MCF 10A (cell line): ENCODE measurements at regions not wholly inside any gene's neighbourhood (a gene's known extent, or its start where the extent isn't known, plus 50 kb on each side); places are given as distances from the start of the nearest gene placed in this dataset.

Source experiments
- BruUV-seq: library from RNA; stranded (reverse); fragments of 400-500 nt; replicated peaks from 2 replicates; lab custom pipeline; 2021; lab: Mats Ljungman, UMichigan
- CTCF ChIA-PET: fragments of 300-600 bp; sonication (Branson Sonifier 250); formaldehyde crosslinking; extraction: SDS; loops from one replicate; lab custom pipeline; 2021; ENCODE audit warnings: antibody characterized with exemption, inconsistent platforms; lab: Yijun Ruan, JAX
- POLR2A ChIA-PET: fragments of 300-600, 350-650 bp; sonication (Branson Sonifier 250); formaldehyde crosslinking; extraction: SDS; loops from one replicate; lab custom pipeline; 2020; ENCODE audit warnings: antibody characterized with exemption, inconsistent platforms; lab: Yijun Ruan, JAX
- DNase-seq: peaks from one replicate; pipeline ENCODE4 v3.0.0-alpha.2; 2018; ENCODE audit not compliant: unreplicated experiment
- H3K27ac Mint-ChIP-seq: one replicate; pipeline ENCODE4 v1.8.0; 2022; ENCODE audit warnings: mild to moderate bottlenecking, low read depth, mixed read lengths; ENCODE audit not compliant: unreplicated experiment
- H3K27me3 Mint-ChIP-seq: one replicate; pipeline ENCODE4 v1.8.0; 2022; ENCODE audit warnings: mixed read lengths; ENCODE audit not compliant: insufficient read depth, unreplicated experiment
- H3K36me3 Mint-ChIP-seq: one replicate; pipeline ENCODE4 v1.8.0; 2022; ENCODE audit warnings: mild to moderate bottlenecking, moderate library complexity, mixed read lengths; ENCODE audit not compliant: insufficient read depth, unreplicated experiment
- H3K4me1 Mint-ChIP-seq: one replicate; pipeline ENCODE4 v1.8.0; 2022; ENCODE audit warnings: mixed read lengths; ENCODE audit not compliant: insufficient read depth, unreplicated experiment
- H3K4me3 Mint-ChIP-seq: one replicate; pipeline ENCODE4 v1.8.0; 2022; ENCODE audit warnings: mild to moderate bottlenecking, moderate library complexity, mixed read lengths; ENCODE audit not compliant: unreplicated experiment
- H3K9me3 Mint-ChIP-seq: one replicate; pipeline ENCODE4 v1.8.0; 2022; ENCODE audit warnings: mixed read lengths; ENCODE audit not compliant: unreplicated experiment
- intact Hi-C: fragments of 100-400 bp; cut with micrococcal nuclease; formaldehyde crosslinking; loops from 2 replicates; pipeline ENCODE4 v1.14.1; 2022
- TF ChIP-seq, protein P1 (sequence below): fragments of 200-600 bp; IDR thresholded peaks from one replicate; pipeline ENCODE4 v1.8.0; 2022; ENCODE audit warnings: antibody characterized with exemption, mild to moderate bottlenecking; ENCODE audit not compliant: unreplicated experiment

DNA sequence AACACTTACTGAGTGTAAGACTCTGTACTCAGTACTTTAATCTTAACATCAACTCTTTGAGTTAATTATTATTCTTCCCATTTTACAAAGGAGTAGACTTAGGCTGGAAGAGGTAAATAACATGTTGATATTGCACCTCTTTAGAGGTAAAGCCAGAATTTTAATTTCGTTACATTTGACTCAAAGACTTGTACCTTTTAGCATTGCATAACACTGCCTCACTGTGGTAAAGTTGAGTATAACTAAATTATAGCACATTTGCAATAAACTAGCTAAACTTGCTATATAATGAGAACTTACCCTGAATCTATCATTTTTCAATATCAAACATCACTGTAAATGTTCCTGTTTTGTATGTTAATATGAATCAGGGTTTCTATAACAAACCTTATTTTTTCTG is 218.5 kb downstream of the PRR32 start:
- peaks cover 12% of the 10 kb centered on the region for H3K9me3 Mint-ChIP-seq
- peak; percentile 33 for DNase-seq
- H3K36me3 Mint-ChIP-seq, result no peaks in the 10 kb centered on the region
- ChIA-PET CTCF (interaction anchor here (0.5 to 6.0 kb wide), 5 partner anchors 10 to 1691 kb away, joined by 3 to 56 read pairs (median 3); no protein-coding TSS in a partner anchor), POLR2A (no interaction called here)
- no peak overlapping the region for H3K4me3 Mint-ChIP-seq
- H3K4me1 Mint-ChIP-seq, result peaks cover 7% of the 10 kb centered on the region
- intact Hi-C loops, result loop anchor here (1.0 to 5.0 kb wide), 2 partner anchors 268 to 1041 kb away; no protein-coding TSS in a partner anchor
- BruUV-seq, result no TSS peak
- no peak overlapping the region for H3K27ac Mint-ChIP-seq
- H3K27me3 Mint-ChIP-seq, result no peaks in the 10 kb centered on the region
- TF ChIP-seq, protein P1, sequence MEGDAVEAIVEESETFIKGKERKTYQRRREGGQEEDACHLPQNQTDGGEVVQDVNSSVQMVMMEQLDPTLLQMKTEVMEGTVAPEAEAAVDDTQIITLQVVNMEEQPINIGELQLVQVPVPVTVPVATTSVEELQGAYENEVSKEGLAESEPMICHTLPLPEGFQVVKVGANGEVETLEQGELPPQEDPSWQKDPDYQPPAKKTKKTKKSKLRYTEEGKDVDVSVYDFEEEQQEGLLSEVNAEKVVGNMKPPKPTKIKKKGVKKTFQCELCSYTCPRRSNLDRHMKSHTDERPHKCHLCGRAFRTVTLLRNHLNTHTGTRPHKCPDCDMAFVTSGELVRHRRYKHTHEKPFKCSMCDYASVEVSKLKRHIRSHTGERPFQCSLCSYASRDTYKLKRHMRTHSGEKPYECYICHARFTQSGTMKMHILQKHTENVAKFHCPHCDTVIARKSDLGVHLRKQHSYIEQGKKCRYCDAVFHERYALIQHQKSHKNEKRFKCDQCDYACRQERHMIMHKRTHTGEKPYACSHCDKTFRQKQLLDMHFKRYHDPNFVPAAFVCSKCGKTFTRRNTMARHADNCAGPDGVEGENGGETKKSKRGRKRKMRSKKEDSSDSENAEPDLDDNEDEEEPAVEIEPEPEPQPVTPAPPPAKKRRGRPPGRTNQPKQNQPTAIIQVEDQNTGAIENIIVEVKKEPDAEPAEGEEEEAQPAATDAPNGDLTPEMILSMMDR, result peak; percentile 27

GRCh38 chrX:127057891-127058619 is 238.5 kb downstream of the PRR32 start:
- Mint-ChIP-seq H3K9me3 (peaks cover 29% of the 10 kb centered on the region), H3K27ac (no peak overlapping the region), H3K4me1 (no peaks in the 10 kb centered on the region), H3K27me3 (no peaks in the 10 kb centered on the region), H3K4me3 (no peak overlapping the region), H3K36me3 (no peaks in the 10 kb centered on the region)
- intact Hi-C loops, result no loop called here
- TF ChIP-seq, protein P1, result no peak
- POLR2A ChIA-PET, result no interaction called here
- no peak for DNase-seq
- CTCF ChIA-PET, result interaction anchor here (0.7 kb wide), 1 partner anchor 9 kb away, joined by 3 read pairs; no protein-coding TSS in a partner anchor
- BruUV-seq, result no TSS peak

GRCh38 chrX:127085939-127086338 is 266.4 kb downstream of the PRR32 start:
- BruUV-seq, result no TSS peak
- POLR2A ChIA-PET, result no interaction called here
- Mint-ChIP-seq H3K4me1 (no peaks in the 10 kb centered on the region), H3K36me3 (no peaks in the 10 kb centered on the region), H3K4me3 (no peak overlapping the region), H3K27ac (no peak overlapping the region), H3K27me3 (no peaks in the 10 kb centered on the region), H3K9me3 (peaks cover 10% of the 10 kb centered on the region)
- CTCF ChIA-PET, result interaction anchor here (0.6 kb wide), 1 partner anchor 1020 kb away, joined by 3 read pairs; no protein-coding TSS in a partner anchor
- intact Hi-C loops, result no loop called here
- TF ChIP-seq, protein P1, result no peak
- DNase-seq, result no peak

GRCh38 chrX:127112726-127113125 is 293.2 kb downstream of the PRR32 start:
- intact Hi-C loops, result no loop called here
- ChIA-PET POLR2A (no interaction called here), CTCF (interaction anchor here (1.7 kb wide), 1 partner anchor 32 kb away, joined by 7 read pairs; no protein-coding TSS in a partner anchor)
- Mint-ChIP-seq H3K4me3 (no peak overlapping the region), H3K36me3 (no peaks in the 10 kb centered on the region), H3K9me3 (peaks cover 23% of the 10 kb centered on the region), H3K27me3 (no peaks in the 10 kb centered on the region), H3K27ac (no peak overlapping the region), H3K4me1 (no peaks in the 10 kb centered on the region)
- TF ChIP-seq, protein P1, result no peak
- DNase-seq, result no peak
- no TSS peak for BruUV-seq
